Uterus (tissue), 3 donors: ENCODE measurements at regions not wholly inside any gene's neighbourhood (a gene's known extent, or its start where the extent isn't known, plus 50 kb on each side); places are given as distances from the start of the nearest gene placed in this dataset.
"Not testable (repeated sequence)": the region's sequence is repeated elsewhere in the genome, so short reads cannot be mapped to it uniquely, and the experiment has no call there.

Source experiments
- DNase-seq, 2 donors: peaks; one replicate each; pipeline ENCODE4 v3.0.0-alpha.2; 2019 to 2020
- H3K27ac ChIP-seq, 2 donors: fragments of 200-600 bp; sonication (generic); 1 replicate in 1 of 2; 2 replicates in 1 of 2; pipeline ENCODE4 v1.5.1; 2016 to 2018
- H3K27me3 ChIP-seq, 2 donors: fragments of 200-600 bp; sonication (generic); one replicate each; pipeline ENCODE4 v1.5.1; 2018 to 2019; ENCODE audit warnings: control low read depth in 1 of 2
- H3K36me3 ChIP-seq, 2 donors: fragments of 200-600 bp; sonication (generic); one replicate each; pipeline ENCODE4 v1.5.1; 2019; ENCODE audit warnings: control low read depth in 1 of 2
- H3K4me1 ChIP-seq, 2 donors: fragments of 200-600 bp; sonication (generic); one replicate each; pipeline ENCODE4 v1.5.1; 2018 to 2019; ENCODE audit warnings: control low read depth in 1 of 2
- H3K4me3 ChIP-seq, 2 donors: fragments of 200-600 bp; sonication (generic); 1 replicate in 1 of 2; 2 replicates in 1 of 2; pipeline ENCODE4 v1.5.1; 2018 to 2019; ENCODE audit warnings: mild to moderate bottlenecking in 1 of 2
- H3K9me3 ChIP-seq, 2 donors: fragments of 200-600 bp; sonication (generic); one replicate each; pipeline ENCODE4 v1.5.1; 2019; ENCODE audit warnings: control low read depth in 1 of 2
- POLR2A ChIP-seq, 2 donors: fragments of 450-650 bp; IDR thresholded peaks; one replicate each; pipeline ENCODE4 v1.6.1; 2016; ENCODE audit warnings: antibody characterized with exemption in 2 of 2, mild to moderate bottlenecking in 1 of 2, moderate library complexity in 1 of 2
- intact Hi-C: fragments of 100-400 bp; cut with DNase I; formaldehyde crosslinking; loops from one replicate; pipeline ENCODE4 v1.15.1; 2023; ENCODE audit warnings: low total_unique reads
- TF ChIP-seq, protein P1 (sequence below), 4 experiments: fragments of 200-600 bp in 2 of 4; fragments of 450-650 bp in 2 of 4; sonication (generic) in 2 of 4; IDR thresholded peaks; one replicate each; pipeline ENCODE4 v1.5.1; 2016 to 2019; ENCODE audit warnings: antibody characterized with exemption in 4 of 4, mild to moderate bottlenecking in 2 of 4, moderate library complexity in 1 of 4
- donor health status: DM: yes; HTN: yes; CAD: no.

DNA sequence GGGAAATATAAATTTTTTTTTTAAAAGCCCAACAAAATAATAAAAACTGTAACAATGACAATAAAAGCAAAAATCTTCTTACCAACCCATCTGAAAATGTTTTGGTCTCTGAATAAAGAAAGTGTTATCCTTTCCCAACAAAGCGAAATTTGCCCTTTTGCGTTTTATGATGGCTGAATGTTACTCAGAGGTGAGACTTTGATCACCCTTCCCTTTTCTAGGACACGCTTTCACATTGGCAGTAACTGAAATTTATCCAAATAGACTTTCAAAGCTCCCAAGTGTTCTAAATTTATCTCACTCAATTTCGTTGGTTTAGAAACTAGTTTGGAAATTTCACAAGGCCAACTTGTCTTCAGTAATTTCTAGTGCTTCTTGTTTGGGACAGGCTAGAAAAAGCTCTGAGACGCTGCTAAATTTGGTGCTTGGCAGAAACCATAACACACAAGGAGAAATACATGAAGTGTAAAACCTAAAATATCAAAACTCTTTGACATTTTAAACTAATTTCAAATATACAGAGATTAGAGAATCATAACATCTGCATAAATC, 354.5 kb upstream of the CITED2 start:
- intact Hi-C loops = no loop called here
- H3K36me3 ChIP-seq = no peaks in the 10 kb centered on the region
- no peak overlapping the region for H3K27ac ChIP-seq
- TF ChIP-seq POLR2A (IDR thresholded peaks at IDR 0.05) = no peak
- TF ChIP-seq, protein P1, sequence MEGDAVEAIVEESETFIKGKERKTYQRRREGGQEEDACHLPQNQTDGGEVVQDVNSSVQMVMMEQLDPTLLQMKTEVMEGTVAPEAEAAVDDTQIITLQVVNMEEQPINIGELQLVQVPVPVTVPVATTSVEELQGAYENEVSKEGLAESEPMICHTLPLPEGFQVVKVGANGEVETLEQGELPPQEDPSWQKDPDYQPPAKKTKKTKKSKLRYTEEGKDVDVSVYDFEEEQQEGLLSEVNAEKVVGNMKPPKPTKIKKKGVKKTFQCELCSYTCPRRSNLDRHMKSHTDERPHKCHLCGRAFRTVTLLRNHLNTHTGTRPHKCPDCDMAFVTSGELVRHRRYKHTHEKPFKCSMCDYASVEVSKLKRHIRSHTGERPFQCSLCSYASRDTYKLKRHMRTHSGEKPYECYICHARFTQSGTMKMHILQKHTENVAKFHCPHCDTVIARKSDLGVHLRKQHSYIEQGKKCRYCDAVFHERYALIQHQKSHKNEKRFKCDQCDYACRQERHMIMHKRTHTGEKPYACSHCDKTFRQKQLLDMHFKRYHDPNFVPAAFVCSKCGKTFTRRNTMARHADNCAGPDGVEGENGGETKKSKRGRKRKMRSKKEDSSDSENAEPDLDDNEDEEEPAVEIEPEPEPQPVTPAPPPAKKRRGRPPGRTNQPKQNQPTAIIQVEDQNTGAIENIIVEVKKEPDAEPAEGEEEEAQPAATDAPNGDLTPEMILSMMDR (IDR thresholded peaks at IDR 0.05) = no peak
- no peaks in the 10 kb centered on the region for H3K9me3 ChIP-seq
- no peak for DNase-seq
- H3K4me3 ChIP-seq = no peak overlapping the region
- peaks cover 0 to 4% of the 10 kb centered on the region in 2 donors for H3K4me1 ChIP-seq
- no peaks in the 10 kb centered on the region for H3K27me3 ChIP-seq

DNA sequence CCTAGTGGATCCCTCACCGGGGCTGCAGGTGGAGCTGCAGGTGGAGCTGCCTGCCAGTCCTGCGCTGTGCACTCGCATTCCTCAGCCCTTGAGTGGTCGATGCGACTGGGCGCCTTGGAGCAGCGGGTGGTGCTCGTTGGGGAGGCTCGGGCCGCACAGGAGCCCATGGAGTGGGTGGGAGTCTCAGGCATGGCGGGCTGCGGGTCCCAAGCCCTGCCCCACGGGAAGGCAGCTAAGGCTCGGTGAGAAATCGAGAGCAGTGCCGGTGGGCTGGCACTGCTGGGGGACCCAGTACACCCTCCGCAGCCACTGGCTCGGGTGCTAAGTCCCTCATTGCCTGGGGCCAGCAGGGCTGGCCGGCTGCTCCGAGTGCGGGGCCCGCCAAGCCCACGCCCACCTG, 351.8 kb upstream of the CITED2 start:
- H3K36me3 ChIP-seq, intact Hi-C loops, H3K9me3 ChIP-seq, H3K27me3 ChIP-seq, H3K27ac ChIP-seq, DNase-seq, H3K4me3 ChIP-seq, H3K4me1 ChIP-seq: not testable (repeated sequence)

DNA sequence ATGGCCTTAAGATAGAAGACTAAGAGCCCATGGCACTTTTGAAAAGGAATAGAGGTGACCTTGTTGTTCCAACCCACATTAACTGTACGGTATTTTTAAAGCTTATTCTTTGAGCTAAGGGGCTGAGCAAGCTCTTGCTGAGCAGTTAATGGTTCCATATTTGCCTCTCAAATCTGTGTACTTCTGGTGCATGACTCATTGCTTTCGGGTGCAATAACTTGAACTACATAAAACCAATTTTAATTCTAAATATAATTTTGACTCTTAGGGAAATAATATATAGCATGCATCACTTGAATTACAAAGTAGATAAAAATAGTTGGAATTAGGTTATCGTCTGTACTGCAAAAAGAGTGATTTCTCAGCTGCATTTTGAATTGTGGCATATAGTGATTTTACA, 348.1 kb upstream of the CITED2 start:
- no peaks in the 10 kb centered on the region for H3K36me3 ChIP-seq
- TF ChIP-seq, protein P1 (IDR thresholded peaks at IDR 0.05) = no peak
- TF ChIP-seq POLR2A (IDR thresholded peaks at IDR 0.05) = no peak
- H3K4me1 ChIP-seq = no peaks in the 10 kb centered on the region
- DNase-seq = no peak
- no peak overlapping the region for H3K4me3 ChIP-seq
- intact Hi-C loops = no loop called here
- H3K9me3 ChIP-seq = no peaks in the 10 kb centered on the region
- no peak overlapping the region for H3K27ac ChIP-seq
- H3K27me3 ChIP-seq = no peaks in the 10 kb centered on the region

DNA sequence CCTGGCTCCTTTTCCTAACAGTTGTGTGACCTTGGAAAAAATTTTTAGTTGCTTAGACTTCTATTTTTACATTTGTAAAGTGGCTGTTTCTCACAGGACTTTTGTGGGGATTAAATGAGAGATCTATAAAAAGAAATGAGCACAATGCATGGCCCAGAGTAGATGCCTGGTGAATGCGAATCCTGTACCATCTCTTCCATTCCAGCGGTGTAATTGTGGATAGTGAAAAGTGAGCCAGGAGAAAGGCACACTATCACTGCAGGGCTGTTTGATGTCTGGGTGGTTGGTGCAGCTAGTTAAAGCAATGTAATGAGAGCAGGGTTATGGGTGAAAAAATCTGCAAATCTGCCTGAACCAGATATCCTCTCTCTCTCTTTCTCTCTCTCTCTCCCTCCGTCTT, 347.5 kb upstream of the CITED2 start:
- no peaks in the 10 kb centered on the region for H3K36me3 ChIP-seq
- H3K4me3 ChIP-seq = no peak overlapping the region
- DNase-seq = no peak
- H3K27me3 ChIP-seq = no peaks in the 10 kb centered on the region
- H3K9me3 ChIP-seq = no peaks in the 10 kb centered on the region
- H3K4me1 ChIP-seq = no peaks in the 10 kb centered on the region
- intact Hi-C loops = no loop called here
- H3K27ac ChIP-seq = no peak overlapping the region
- TF ChIP-seq POLR2A (IDR thresholded peaks at IDR 0.05) = no peak
- TF ChIP-seq, protein P1 (IDR thresholded peaks at IDR 0.05) = no peak

DNA sequence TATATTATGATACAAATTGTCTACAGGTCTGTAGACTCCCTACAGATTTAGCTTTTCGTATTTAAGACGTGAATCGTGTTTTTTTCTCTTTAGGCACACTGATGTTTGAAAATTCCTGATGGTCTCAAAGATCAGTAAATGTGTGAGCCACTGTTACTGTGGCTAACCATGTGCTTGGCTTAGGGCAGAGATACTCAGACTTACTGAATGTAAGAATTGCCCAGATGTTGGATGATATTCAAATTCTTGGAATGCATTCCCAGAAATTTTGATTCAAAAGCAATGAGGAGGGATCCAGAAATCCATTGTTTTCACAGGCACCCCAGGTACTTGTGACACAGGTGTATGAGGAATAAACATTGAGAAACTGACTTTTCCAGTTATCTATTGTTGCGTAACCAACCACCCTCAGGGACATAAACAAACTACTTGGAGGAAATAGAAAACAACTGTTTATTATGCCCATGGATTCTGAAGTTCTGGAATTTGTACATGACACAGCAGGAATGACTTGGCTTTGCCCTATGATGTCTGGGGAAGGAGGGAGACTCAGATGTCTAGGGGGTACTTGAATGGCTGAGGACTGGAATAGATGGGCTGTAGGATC, 339.6 kb upstream of the CITED2 start:
- intact Hi-C loops = no loop called here
- no peaks in the 10 kb centered on the region for H3K27me3 ChIP-seq
- H3K9me3 ChIP-seq = no peaks in the 10 kb centered on the region
- no peak for DNase-seq
- no peaks in the 10 kb centered on the region for H3K4me1 ChIP-seq
- TF ChIP-seq, protein P1 (IDR thresholded peaks at IDR 0.05) = no peak
- TF ChIP-seq POLR2A (IDR thresholded peaks at IDR 0.05) = no peak
- no peak overlapping the region for H3K27ac ChIP-seq
- H3K4me3 ChIP-seq = no peak overlapping the region
- H3K36me3 ChIP-seq = no peaks in the 10 kb centered on the region

DNA sequence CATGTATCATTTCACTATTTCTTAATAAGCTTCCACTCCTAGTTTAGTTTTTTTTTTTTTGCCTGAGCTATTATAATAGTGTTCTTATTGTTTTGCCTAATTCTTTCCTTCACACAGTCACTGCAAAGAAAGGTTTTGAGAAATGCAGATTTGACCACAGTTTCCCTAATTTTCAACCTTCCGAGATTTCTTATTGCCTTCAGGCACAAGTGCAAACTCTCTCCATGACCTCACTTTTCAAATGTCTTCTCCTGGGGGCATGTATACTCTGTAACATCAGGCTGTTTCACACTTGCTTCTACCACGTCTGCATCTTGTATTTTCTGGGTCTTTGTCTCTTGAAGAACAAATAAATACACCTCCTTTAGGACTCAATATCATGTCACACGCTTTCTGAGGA, 339.0 kb upstream of the CITED2 start:
- DNase-seq = no peak

More for the DNA sequence above, 339.0 kb upstream of the CITED2 start:
- TF ChIP-seq, protein P1 (IDR thresholded peaks at IDR 0.05) = no peak
- no peak for TF ChIP-seq POLR2A (IDR thresholded peaks at IDR 0.05)
- Histone ChIP-seq H3K36me3 (no peaks in the 10 kb centered on the region), H3K4me3 (no peak overlapping the region), H3K4me1 (no peaks in the 10 kb centered on the region), H3K27me3 (no peaks in the 10 kb centered on the region), H3K27ac (no peak overlapping the region), H3K9me3 (no peaks in the 10 kb centered on the region)
- intact Hi-C loops = no loop called here
